Liver (tissue), 8 donors: ENCODE measurements at regions not wholly inside any gene's neighbourhood (a gene's known extent, or its start where the extent isn't known, plus 50 kb on each side); places are given as distances from the start of the nearest gene placed in this dataset.

Experiments
- DNase-seq: peaks from one replicate; pipeline ENCODE4 v3.0.0-alpha.2; 2017; ENCODE audit warnings: low spot score
- H3K27ac ChIP-seq, 2 donors: one replicate each; pipeline ENCODE4 v1.7.0; 2013; ENCODE audit warnings: inconsistent platforms in 2 of 2, low read length in 2 of 2, control low read depth in 1 of 2, low read depth in 1 of 2, mild to moderate bottlenecking in 1 of 2
- H3K27me3 ChIP-seq, 4 donors: one replicate each; pipeline versions ENCODE4 v1.6.1 to v1.7.0; 2013; ENCODE audit warnings: low read length in 3 of 4, inconsistent platforms in 1 of 4, mild to moderate bottlenecking in 1 of 4, moderate library complexity in 1 of 4; ENCODE audit not compliant: control insufficient read depth in 4 of 4, insufficient read depth in 4 of 4
- H3K36me3 ChIP-seq, 4 donors: one replicate each; pipeline versions ENCODE4 v1.6.1 to v1.7.0; 2013; ENCODE audit warnings: low read length in 3 of 4, mild to moderate bottlenecking in 3 of 4, low read depth in 1 of 4, moderate library complexity in 1 of 4; ENCODE audit not compliant: control insufficient read depth in 4 of 4, insufficient read depth in 3 of 4
- H3K4me1 ChIP-seq, 4 donors: one replicate each; pipeline versions ENCODE4 v1.6.1 to v1.7.0; 2013; ENCODE audit warnings: low read length in 3 of 4, mild to moderate bottlenecking in 3 of 4, moderate library complexity in 1 of 4; ENCODE audit not compliant: control insufficient read depth in 4 of 4, insufficient read depth in 4 of 4
- H3K4me3 ChIP-seq, 3 donors: one replicate each; pipeline versions ENCODE4 v1.6.1 to v1.7.0; 2013; ENCODE audit warnings: low read length in 3 of 3, control low read depth in 1 of 3, low read depth in 1 of 3, mild to moderate bottlenecking in 1 of 3
- H3K9ac ChIP-seq, 2 donors: one replicate each; pipeline ENCODE4 v1.7.0; 2013; ENCODE audit warnings: low read length in 2 of 2, mild to moderate bottlenecking in 2 of 2, moderate library complexity in 2 of 2, control low read depth in 1 of 2, low read depth in 1 of 2
- H3K9me3 ChIP-seq, 4 donors: one replicate each; pipeline versions ENCODE4 v1.6.1 to v1.7.0; 2013; ENCODE audit warnings: low read length in 3 of 4; ENCODE audit not compliant: control insufficient read depth in 4 of 4
- CTCF ChIP-seq: fragments of 150-350 bp; IDR thresholded peaks from 2 replicates; pipeline ENCODE4 v1.5.1; 2017; ENCODE audit warnings: improper control_type of control experiment, low read depth, low read length; ENCODE audit not compliant: missing input control
- EGR1 ChIP-seq, 2 donors: IDR thresholded peaks; 2 replicates each; pipeline ENCODE4 v1.6.1; 2016 to 2018; ENCODE audit warnings: antibody characterized with exemption in 2 of 2, low read depth in 2 of 2
- FOXA1 ChIP-seq: IDR thresholded peaks from 2 replicates; pipeline ENCODE4 v1.6.1; 2016; ENCODE audit warnings: antibody characterized with exemption
- FOXA2 ChIP-seq: IDR thresholded peaks from 2 replicates; pipeline ENCODE4 v1.6.1; 2016; ENCODE audit warnings: antibody characterized with exemption
- GABPA ChIP-seq, 2 donors: IDR thresholded peaks in 1 of 2; conservative IDR thresholded peaks in 1 of 2; 2 replicates each; pipeline ENCODE4 v1.6.1; 2016; ENCODE audit warnings: antibody characterized with exemption in 2 of 2, mild to moderate bottlenecking in 1 of 2, moderate library complexity in 1 of 2
- HNF4A ChIP-seq, 2 donors: conservative IDR thresholded peaks; 2 replicates each; pipeline ENCODE4 v1.6.1; 2016; ENCODE audit warnings: antibody characterized with exemption in 2 of 2, mild to moderate bottlenecking in 2 of 2
- HNF4G ChIP-seq: IDR thresholded peaks from 2 replicates; pipeline ENCODE4 v1.6.1; 2016; ENCODE audit warnings: antibody characterized with exemption
- JUND ChIP-seq, 2 donors: IDR thresholded peaks; 2 replicates each; pipeline ENCODE4 v1.6.1; 2016; ENCODE audit warnings: antibody characterized with exemption in 2 of 2
- MAX ChIP-seq: IDR thresholded peaks from 2 replicates; pipeline ENCODE4 v1.6.1; 2016; ENCODE audit warnings: antibody characterized with exemption
- NR2F2 ChIP-seq: IDR thresholded peaks from 2 replicates; pipeline ENCODE4 v1.6.1; 2016; ENCODE audit warnings: antibody characterized with exemption
- RAD21 ChIP-seq, 2 donors: IDR thresholded peaks; 2 replicates each; pipeline ENCODE4 v1.6.1; 2016; ENCODE audit warnings: antibody characterized with exemption in 2 of 2, mild to moderate bottlenecking in 2 of 2
- REST ChIP-seq: IDR thresholded peaks from 2 replicates; pipeline ENCODE4 v1.6.1; 2016; ENCODE audit warnings: antibody characterized with exemption, mild to moderate bottlenecking
- RXRA ChIP-seq, 2 donors: IDR thresholded peaks; 2 replicates each; pipeline ENCODE4 v1.6.1; 2017 to 2018; ENCODE audit warnings: antibody characterized with exemption in 2 of 2, mild to moderate bottlenecking in 1 of 2
- SP1 ChIP-seq: IDR thresholded peaks from 2 replicates; pipeline ENCODE4 v1.6.1; 2018; ENCODE audit warnings: antibody characterized with exemption, mild to moderate bottlenecking
- YY1 ChIP-seq: IDR thresholded peaks from 2 replicates; pipeline ENCODE4 v1.6.1; 2016; ENCODE audit warnings: antibody characterized with exemption, mild to moderate bottlenecking
- WGBS: extraction: QIAGEN DNeasy Blood & Tissue Kit; methylation state at CpG from one replicate; pipeline ENCODE4 v1.1.7; 2013; 5-methylcytosine and 5-hydroxymethylcytosine counted together
- donor health status: healthy.
- donor health status: healthy.
- donor health status: healthy.
- donor health status: healthy.
- donor health status: healthy.

GRCh38 chr11:119473901-119474681, 51.1 kb upstream of the THY1 start:
- H3K27ac ChIP-seq, result no peak overlapping the region
- peak; percentile 17 for DNase-seq
- no peaks in the 10 kb centered on the region for H3K36me3 ChIP-seq
- 90% methylated on average over 12 of the region's 12 CpGs for WGBS
- H3K27me3 ChIP-seq, result no peaks in the 10 kb centered on the region
- no peak overlapping the region for H3K9ac ChIP-seq
- no peak for TF ChIP-seq CTCF
- TF ChIP-seq SP1, result no peak
- no peak for TF ChIP-seq YY1
- no peak for TF ChIP-seq JUND (IDR thresholded peaks at IDR 0.05)
- TF ChIP-seq FOXA2, result no peak
- TF ChIP-seq HNF4A (conservative IDR thresholded peaks at IDR 0.05), result no peak
- no peak for TF ChIP-seq NR2F2
- no peak overlapping the region for H3K4me3 ChIP-seq
- no peaks in the 10 kb centered on the region for H3K9me3 ChIP-seq
- H3K4me1 ChIP-seq, result peaks cover 1 to 17% (median 11%) of the 10 kb centered on the region in 4 donors

GRCh38 chr11:119473226-119473625, 50.3 kb upstream of the THY1 start:
- no peak overlapping the region for H3K9ac ChIP-seq
- H3K27me3 ChIP-seq, result no peaks in the 10 kb centered on the region
- 89% methylated on average over 9 of the region's 9 CpGs for WGBS
- no peaks in the 10 kb centered on the region for H3K36me3 ChIP-seq
- TF ChIP-seq RXRA (IDR thresholded peaks at IDR 0.05) (no peak), FOXA1 (no peak), FOXA2 (no peak), HNF4A (conservative IDR thresholded peaks at IDR 0.05) (no peak), EGR1 (IDR thresholded peaks at IDR 0.05; ENCODE audit: low read depth in 2 of 2) (no peak), CTCF (no peak), NR2F2 (no peak), JUND (IDR thresholded peaks at IDR 0.05) (no peak), YY1 (no peak), RAD21 (IDR thresholded peaks at IDR 0.05) (no peak), MAX (no peak)
- peaks cover 1 to 17% (median 11%) of the 10 kb centered on the region in 4 donors for H3K4me1 ChIP-seq
- H3K27ac ChIP-seq, result no peak overlapping the region
- H3K9me3 ChIP-seq, result no peaks in the 10 kb centered on the region
- peak; percentile 23 for DNase-seq
- no peak overlapping the region for H3K4me3 ChIP-seq

- H3K9ac ChIP-seq, result no peak overlapping the region
- H3K4me3 ChIP-seq, result no peak overlapping the region
- no peaks in the 10 kb centered on the region for H3K36me3 ChIP-seq
- H3K4me1 ChIP-seq, result peaks cover 1 to 17% (median 11%) of the 10 kb centered on the region in 4 donors
- H3K27me3 ChIP-seq, result no peaks in the 10 kb centered on the region
- TF ChIP-seq HNF4A (conservative IDR thresholded peaks at IDR 0.05) (no peak), FOXA2 (no peak), RAD21 (IDR thresholded peaks at IDR 0.05) (no peak), MAX (no peak), HNF4G (no peak), EGR1 (IDR thresholded peaks at IDR 0.05; ENCODE audit: low read depth in 2 of 2) (no peak), REST (no peak), SP1 (no peak), GABPA (IDR thresholded peaks at IDR 0.05 in 1 of 2, conservative IDR thresholded peaks at IDR 0.05 in 1 of 2) (no peak), NR2F2 (no peak)
- 94% methylated on average over 14 of the region's 14 CpGs for WGBS
- H3K27ac ChIP-seq, result no peak overlapping the region
- DNase-seq, result peak; percentile 28
- no peaks in the 10 kb centered on the region for H3K9me3 ChIP-seq
These were observed 49.9 kb upstream of the THY1 start for GRCh38 chr11:119472856-119473222.
